ENCODE measurements at regions not wholly inside any gene's neighbourhood (a gene's known extent, or its start where the extent isn't known, plus 50 kb on each side); places are given as distances from the start of the nearest gene placed in this dataset.

DNA sequence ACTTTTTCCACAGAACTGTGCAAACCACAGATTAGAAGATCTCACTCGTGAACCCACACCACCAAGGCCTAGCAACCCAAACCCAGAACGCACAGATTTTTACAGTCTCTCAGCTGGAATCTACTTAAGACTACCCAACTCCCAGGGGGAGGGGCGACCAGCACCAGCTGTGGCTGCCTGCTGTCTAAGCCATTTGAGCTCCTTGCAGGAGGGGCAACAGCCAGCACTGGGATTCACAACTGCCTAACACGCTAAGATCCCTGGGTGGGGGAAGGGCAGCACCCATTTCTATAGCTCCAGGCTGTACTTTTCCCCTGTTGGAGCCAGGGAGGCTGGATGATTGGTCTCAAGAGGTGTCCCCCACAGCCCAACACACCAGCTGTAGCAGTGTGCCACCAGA is 368.8 kb downstream of the SUCLA2 start:
- H3K27ac ChIP-seq, result no peak overlapping the region
- TF ChIP-seq, protein P1, sequence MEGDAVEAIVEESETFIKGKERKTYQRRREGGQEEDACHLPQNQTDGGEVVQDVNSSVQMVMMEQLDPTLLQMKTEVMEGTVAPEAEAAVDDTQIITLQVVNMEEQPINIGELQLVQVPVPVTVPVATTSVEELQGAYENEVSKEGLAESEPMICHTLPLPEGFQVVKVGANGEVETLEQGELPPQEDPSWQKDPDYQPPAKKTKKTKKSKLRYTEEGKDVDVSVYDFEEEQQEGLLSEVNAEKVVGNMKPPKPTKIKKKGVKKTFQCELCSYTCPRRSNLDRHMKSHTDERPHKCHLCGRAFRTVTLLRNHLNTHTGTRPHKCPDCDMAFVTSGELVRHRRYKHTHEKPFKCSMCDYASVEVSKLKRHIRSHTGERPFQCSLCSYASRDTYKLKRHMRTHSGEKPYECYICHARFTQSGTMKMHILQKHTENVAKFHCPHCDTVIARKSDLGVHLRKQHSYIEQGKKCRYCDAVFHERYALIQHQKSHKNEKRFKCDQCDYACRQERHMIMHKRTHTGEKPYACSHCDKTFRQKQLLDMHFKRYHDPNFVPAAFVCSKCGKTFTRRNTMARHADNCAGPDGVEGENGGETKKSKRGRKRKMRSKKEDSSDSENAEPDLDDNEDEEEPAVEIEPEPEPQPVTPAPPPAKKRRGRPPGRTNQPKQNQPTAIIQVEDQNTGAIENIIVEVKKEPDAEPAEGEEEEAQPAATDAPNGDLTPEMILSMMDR (IDR thresholded peaks at IDR 0.05), result no peak
- TF ChIP-seq ZFX (IDR thresholded peaks at IDR 0.05; ENCODE audit: borderline replicate concordance), result no peak

DNA sequence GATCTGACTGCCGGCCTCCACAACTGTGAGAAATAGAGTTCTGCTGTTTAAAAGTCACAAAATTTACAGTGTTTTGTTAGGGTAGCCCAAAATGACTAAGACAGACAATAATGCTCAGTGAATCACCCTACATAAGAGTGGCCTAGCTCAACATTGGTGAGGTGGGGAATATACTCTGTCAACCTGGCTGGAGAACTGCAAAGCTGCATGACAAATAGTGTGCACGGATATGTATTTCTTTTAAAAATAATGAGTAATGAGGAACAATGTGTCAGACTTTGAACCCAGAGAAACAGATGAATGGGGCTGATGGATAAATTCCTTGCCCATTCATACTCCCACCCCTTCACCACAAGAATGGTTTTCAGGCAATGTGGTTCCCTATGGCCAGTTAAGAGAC is 372.4 kb downstream of the SUCLA2 start:
- TF ChIP-seq, protein P1 (IDR thresholded peaks at IDR 0.05), result no peak
- no peak for TF ChIP-seq ZFX (IDR thresholded peaks at IDR 0.05; ENCODE audit: borderline replicate concordance)
- H3K27ac ChIP-seq, result no peak overlapping the region

DNA sequence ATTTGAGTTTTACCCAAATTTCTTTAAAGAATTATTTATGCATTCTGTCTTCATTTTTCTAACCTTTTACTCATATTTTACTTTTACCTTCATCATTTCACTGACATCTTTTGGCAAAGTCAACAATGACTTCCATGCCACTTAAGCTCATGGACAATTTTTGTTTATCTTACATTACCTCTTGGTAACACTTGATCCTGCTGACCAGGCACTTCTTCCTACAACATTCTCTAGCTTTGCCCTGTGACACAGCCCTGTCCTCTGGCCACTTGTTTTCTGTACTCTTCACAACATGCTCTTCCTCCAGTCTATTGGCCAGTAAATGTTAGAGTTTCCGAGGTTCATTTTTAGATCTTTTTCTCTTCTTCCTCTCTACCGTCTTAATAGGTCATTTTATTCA is 377.2 kb downstream of the SUCLA2 start:
- no peak overlapping the region for H3K27ac ChIP-seq
- TF ChIP-seq, protein P1 (IDR thresholded peaks at IDR 0.05), result no peak
- TF ChIP-seq ZFX (IDR thresholded peaks at IDR 0.05; ENCODE audit: borderline replicate concordance), result no peak

DNA sequence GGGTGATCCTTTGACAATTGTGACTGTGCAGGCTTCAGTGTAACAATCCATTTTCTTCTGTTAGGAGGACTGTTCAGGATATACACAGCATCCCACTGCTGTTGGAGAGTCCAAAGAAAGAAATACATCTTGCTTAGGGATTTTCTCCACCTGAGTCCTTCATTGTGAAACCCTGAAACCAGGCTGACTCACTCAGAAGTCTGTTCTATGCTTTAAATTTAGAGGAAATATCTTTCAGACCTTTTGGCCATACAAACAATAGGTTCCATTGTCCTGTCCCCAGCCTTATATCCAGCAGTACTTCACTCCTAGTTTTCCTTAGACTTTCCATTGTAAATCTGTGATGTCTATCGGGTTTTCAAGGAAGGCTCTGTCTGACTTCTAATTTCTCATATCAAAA is 379.1 kb downstream of the SUCLA2 start:
- TF ChIP-seq ZFX (IDR thresholded peaks at IDR 0.05; ENCODE audit: borderline replicate concordance), result no peak
- TF ChIP-seq, protein P1 (IDR thresholded peaks at IDR 0.05), result no peak
- H3K27ac ChIP-seq, result no peak overlapping the region

DNA sequence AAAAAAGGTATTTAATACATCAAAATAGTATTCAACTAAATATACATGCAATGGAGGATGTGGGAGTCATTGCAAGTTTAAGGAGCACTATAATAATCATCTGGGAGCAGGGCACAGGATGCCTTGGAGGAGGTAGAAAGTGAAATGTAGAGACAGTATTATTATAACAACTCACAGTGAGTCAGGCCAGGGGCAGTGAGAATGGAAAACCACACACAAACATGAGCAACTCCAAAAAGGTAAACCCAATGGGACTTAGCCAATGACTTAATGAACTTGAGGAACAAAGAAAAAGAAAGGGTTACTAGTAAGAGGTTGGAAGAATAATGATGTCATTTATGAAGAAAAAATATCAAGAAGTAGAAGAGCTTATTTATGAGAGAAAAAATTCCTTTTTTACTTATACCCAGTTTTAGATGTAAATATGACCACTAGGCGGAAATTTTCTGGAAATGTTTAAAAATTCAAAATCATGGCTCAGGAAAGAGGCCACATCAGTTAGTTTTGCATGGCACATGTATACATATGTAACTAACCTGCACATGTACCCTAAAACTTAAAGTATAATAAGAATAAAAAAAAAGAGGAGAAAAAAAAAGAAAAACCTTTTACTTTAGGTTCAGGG is 389.3 kb downstream of the SUCLA2 start:
- TF ChIP-seq, protein P1 (IDR thresholded peaks at IDR 0.05), result no peak
- TF ChIP-seq ZFX (IDR thresholded peaks at IDR 0.05; ENCODE audit: borderline replicate concordance), result no peak

DNA sequence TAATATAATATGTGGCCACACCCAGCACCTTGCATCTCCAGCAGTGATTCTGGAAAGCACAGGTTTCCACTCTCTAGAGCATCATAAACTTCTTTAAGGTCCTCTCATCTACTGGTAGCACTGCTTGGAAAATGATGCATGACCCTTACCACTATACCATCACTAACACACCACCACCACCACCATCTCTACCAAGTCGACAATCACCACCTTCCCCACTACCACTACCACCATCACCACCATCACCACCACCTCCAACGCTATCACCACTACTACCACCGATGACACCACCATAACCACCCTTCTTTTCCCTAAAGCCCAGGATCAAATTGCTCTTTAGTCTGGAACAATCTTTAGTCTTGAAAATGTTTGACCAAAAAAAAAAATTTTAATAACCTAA is 390.4 kb downstream of the SUCLA2 start:
- no peak for TF ChIP-seq ZFX (IDR thresholded peaks at IDR 0.05; ENCODE audit: borderline replicate concordance)
- TF ChIP-seq, protein P1 (IDR thresholded peaks at IDR 0.05), result no peak
- no peak overlapping the region for H3K27ac ChIP-seq

More for the DNA sequence above, 389.3 kb downstream of the SUCLA2 start:
- no peak overlapping the region for H3K27ac ChIP-seq

DNA sequence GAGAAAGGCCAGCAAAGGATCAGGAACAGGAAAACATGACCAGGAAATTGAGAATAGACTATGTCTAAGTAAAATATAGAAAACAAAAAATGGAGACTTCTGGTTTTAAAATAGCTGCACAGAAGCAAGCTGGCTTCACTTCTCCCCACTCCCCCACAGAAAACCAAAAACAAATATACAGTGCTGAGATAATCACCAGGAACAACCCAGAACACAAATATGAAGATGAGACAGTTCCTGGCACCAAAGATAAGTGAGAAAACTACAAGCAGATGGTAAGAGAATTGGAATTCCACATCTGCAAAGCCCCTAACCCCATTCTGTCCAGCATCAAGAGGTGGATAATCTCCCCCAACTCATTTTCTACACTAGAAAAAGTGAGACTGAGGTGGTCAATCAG is 397.7 kb downstream of the SUCLA2 start:
- no peak overlapping the region for H3K27ac ChIP-seq
- no peak for TF ChIP-seq ZFX (IDR thresholded peaks at IDR 0.05; ENCODE audit: borderline replicate concordance)

Measured in 22Rv1 (cell line).